ENCODE measurements at regions not wholly inside any gene's neighbourhood (a gene's known extent, or its start where the extent isn't known, plus 50 kb on each side); places are given as distances from the start of the nearest gene placed in this dataset.
A peak's percentile ranks its signal among the peaks of the same experiment; 100 is the strongest.
"Not testable (repeated sequence)": the region's sequence is repeated elsewhere in the genome, so short reads cannot be mapped to it uniquely, and the experiment has no call there.

DNA sequence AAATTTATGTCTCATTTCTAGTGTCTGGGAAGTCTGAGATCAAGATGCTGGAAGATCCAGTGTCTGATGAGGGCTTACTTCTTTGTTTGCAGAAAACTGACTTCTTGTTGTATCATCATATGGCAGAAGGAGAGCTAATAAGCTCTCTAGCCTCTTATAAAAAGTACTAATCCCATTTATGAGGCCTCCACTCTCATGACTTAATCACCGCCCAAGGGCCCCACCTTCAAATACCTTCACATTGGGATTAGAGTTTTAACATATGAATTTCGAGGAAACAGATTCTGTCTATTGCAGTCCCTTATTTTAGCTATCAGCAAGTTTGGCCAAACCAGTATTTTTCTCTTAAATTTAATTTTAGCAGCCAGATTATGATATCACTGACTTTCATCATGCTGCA lies 150.2 kb upstream of the TMPRSS15 start:
- DNase-seq: no peak

DNA sequence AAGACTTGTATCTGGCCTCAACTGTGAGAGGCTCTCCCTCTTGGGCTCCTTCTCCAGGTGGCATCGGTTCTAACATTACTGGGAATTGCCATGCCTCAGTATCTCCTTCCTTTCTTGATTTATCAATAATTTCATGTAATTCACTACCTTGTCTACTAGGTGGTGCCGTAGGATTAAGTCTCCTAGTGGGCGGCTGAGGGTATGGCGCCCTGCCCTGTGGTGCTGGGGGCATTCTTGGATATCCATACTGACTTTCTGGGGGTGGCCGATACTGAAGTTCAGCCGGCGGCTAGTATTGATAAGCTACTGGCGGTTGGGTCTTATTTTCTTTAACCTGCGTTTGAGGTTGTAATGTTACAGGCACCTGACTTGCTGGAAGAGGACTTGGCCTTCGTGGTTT lies 164.2 kb upstream of the TMPRSS15 start:
- not testable (repeated sequence) for DNase-seq

- DNase-seq: no peak
Observed at GRCh38 chr21:18588001-18588662, 184.5 kb upstream of the TMPRSS15 start.

GRCh38 chr21:18601146-18601545 lies 197.6 kb upstream of the TMPRSS15 start:
- DNase-seq: no peak

DNA sequence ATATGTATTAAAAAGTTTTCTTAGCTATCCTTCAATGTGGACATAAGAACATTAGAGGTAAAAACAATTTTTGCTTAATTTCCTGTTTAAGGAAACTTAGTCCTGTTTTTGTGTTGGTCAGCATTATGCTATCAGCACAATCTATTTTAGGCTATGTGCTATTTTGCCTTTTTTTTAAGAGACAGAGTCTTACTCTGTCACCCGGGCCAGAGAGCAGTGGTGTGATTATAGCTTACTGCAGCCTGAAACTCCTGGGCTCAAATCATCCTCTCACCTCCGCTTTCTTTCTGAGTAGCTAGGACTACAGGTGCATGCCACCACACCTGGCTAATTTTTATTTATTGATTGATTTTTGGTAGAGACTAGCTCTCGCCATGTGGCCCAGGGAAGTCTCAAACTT lies 199.1 kb upstream of the TMPRSS15 start:
- no peak for DNase-seq

- DNase-seq: no peak
Observed at GRCh38 chr21:18603261-18603660, 199.7 kb upstream of the TMPRSS15 start.

DNA sequence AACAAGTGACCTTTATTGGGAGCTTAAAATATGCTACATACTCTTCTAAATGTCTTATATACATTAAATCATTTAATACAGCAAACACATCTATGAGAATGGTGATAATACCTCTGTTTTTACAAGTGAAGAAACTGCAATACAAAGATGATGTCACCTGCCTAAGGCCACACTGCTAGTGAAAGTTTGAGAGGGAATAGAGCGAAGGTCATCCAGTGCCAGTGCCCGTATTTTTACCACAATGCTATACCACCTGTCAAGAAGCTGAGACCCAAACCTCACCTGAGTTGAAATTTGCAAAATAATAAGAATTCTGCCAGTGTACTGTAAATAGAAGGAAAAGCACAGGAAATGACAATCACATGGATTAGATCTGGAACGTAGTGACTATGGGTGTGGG lies 200.4 kb upstream of the TMPRSS15 start:
- DNase-seq: no peak

GRCh38 chr21:18608226-18608625 lies 204.6 kb upstream of the TMPRSS15 start:
- DNase-seq: peak; percentile 43

GRCh38 chr21:18614303-18614702 lies 210.7 kb upstream of the TMPRSS15 start:
- no peak for DNase-seq

DNA sequence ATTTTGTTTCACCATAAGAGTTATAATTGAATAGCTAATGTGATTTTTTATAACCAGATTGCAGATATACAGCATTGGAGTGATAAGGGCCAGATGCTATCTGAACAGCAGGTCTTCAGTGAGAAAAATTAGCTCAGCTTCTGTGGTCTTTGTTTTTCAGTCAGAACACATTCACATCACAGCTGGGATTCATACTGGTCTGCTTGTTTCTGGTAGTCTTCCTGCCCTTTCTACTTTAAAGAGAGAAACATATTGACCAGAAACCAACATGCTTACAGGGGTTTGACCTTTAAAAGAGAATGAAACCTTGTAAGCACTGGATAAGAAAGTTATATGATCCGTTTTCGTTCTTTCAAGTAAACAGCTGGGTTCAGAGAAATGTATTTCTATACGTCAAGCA lies 213.7 kb upstream of the TMPRSS15 start:
- DNase-seq: peak; percentile 51

- DNase-seq: no peak
Observed at GRCh38 chr21:18620436-18620835, 216.9 kb upstream of the TMPRSS15 start.

GRCh38 chr21:18622383-18622782 lies 218.8 kb upstream of the TMPRSS15 start:
- DNase-seq: no peak

DNA sequence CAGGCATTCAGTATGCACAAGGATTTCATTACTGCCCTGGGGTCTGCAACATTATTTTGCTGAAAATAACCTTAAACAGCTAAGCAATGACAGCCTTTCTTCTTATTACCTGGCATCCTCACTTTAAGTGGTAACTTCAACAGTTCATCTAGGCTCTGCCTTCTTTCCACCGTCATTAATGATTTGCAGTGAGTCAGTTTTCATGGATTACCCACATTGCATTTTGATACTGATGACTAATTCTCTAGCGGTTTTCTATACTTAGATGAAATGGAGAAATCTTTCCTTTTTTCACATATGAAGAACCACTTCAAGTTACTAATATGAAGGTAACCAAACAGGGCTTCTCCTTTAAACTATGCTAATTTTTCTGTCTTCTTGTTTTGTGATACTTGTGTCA lies 226.9 kb upstream of the TMPRSS15 start:
- no peak for DNase-seq

DNA sequence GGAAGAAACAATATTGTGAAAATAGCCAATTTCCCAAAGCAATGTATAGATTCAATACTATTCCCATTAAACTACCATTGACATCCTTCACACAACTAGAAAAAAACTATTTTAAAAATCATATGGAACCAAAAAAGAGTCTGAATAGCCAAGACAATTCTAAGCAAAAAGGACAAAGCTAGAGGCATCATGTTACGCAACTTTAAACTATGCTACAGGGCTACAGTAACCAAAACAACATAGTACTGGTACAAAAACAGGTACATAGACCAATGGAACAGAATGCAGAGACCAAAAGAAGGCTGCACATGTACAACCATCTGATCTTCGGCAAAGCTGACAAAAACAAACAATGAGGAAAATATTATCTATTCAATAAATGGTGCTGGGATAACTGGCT lies 233.3 kb upstream of the TMPRSS15 start:
- DNase-seq: no peak

GRCh38 chr21:18646116-18646515 lies 242.5 kb upstream of the TMPRSS15 start:
- no peak for DNase-seq

DNA sequence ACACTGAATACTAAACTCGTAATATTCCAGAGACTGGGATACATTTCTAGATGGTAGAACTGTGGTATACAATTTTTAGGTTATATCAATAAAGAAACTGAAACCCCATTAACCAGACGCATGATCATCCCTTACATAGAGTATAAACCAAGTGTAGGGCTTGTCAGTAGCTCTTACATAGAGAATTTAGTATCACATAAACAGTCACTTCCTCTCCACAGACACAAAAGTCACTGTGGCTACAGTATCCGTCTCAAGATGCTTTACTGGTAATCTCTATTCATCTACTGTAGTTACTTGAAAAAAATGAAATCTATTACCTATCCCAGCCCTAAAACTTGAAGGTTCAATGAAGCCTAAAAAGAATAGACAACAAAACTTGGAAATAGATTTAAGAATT lies 252.3 kb upstream of the TMPRSS15 start:
- no peak for DNase-seq

- DNase-seq: no peak
Observed at GRCh38 chr21:18661842-18662241, 258.3 kb upstream of the TMPRSS15 start.

DNA sequence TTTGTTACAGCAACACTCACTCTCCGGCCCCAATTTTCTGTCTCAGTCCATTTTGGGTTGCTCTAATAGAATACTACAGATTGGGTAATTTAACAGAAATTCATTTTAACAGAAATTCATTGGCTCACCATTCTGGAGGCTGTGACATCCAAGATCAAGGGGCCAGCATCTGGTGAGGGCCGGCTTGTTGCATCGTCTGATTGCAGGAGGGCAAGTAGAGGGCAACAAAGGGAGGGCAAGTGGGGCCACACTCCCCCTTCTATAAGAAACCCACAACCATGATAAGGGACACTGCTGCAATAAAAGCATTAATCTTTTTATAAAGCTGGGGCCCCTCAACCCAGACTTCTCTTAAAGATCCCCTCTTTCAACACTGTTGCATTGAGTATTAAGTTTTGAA lies 260.1 kb upstream of the TMPRSS15 start:
- DNase-seq: no peak

DNA sequence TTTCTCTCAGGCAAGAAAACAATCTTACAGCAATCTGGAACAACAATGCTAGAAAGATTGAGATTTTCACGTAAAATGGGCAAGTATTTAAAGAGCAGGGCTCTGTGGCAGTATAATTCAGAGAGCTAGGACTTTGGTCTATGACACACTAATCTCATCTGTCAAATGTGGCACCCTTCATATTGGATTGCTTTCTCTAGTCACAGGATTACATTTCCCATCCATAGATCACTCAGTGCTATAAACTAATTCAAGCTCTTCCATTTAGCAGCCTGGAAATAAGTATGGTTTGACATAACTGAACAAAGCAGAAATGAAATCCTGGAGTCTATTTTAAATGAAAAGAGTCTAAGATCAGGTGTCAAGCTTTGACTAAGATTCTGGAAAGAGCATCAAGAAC lies 263.1 kb upstream of the TMPRSS15 start:
- DNase-seq: no peak

GRCh38 chr21:18673789-18674188 lies 270.2 kb upstream of the TMPRSS15 start:
- DNase-seq: no peak

GRCh38 chr21:18677632-18678031 lies 274.0 kb upstream of the TMPRSS15 start:
- DNase-seq: no peak

- no peak for DNase-seq
Observed at GRCh38 chr21:18705971-18706370, 302.4 kb upstream of the TMPRSS15 start.

GRCh38 chr21:18711662-18712061 lies 308.1 kb upstream of the TMPRSS15 start:
- DNase-seq: no peak

DNA sequence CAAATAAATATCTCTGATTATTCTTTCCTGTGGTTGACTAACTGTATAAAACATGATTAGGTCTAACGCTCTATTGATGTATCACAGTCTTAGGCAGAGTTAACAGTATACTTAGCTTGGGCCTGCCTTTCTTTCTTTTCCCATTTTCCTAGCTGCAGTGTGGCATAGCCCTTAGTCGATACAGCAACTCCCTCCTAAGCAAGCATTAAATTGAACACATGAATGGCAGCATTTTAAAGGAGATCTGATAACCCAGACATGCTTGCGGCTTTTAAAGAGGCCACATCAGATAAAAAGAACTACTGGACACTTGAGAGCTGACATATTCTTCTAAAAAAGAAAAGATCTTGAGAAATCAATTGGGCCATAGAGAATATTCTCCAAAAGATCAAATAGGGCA lies 312.0 kb upstream of the TMPRSS15 start:
- DNase-seq: no peak

GRCh38 chr21:18716578-18717138 lies 313.1 kb upstream of the TMPRSS15 start:
- DNase-seq: no peak

Data from DMS 273 treated with DMSO at 0.1 percent for 48 hours (cell line).